Stimulated activated naive B cell treated with anti-CD40 and anti-IgM and Interleukin-4, amounts not matched to agents 10 μg/mL and 1 μg/mL and 100 μg/mL, for 72 hours (primary cell): ENCODE measurements at regions not wholly inside any gene's neighbourhood (a gene's known extent, or its start where the extent isn't known, plus 50 kb on each side); places are given as distances from the start of the nearest gene placed in this dataset.
"Not testable (repeated sequence)": the region's sequence is repeated elsewhere in the genome, so short reads cannot be mapped to it uniquely, and the experiment has no call there.

Experiments
- ATAC-seq, 2 donors: fragments of 150-1000 bp; cut with Tn5 transposase; replicated peaks; 2 replicates each; pipeline ENCODE4 v1.10.0; 2021; ENCODE audit warnings: moderate library complexity in 1 of 2
- DNase-seq: peaks from one replicate; pipeline ENCODE4 v3.0.0; 2021
- H3K27ac Mint-ChIP-seq: one replicate; pipeline ENCODE4 v1.8.0; 2022; ENCODE audit warnings: mild to moderate bottlenecking, mixed read lengths
- H3K27me3 Mint-ChIP-seq, 2 donors: one replicate each; pipeline ENCODE4 v1.8.0; 2022; ENCODE audit warnings: mixed read lengths in 2 of 2
- H3K36me3 Mint-ChIP-seq, 2 donors: one replicate each; pipeline ENCODE4 v1.8.0; 2022; ENCODE audit warnings: mixed read lengths in 2 of 2, mild to moderate bottlenecking in 1 of 2
- H3K4me1 Mint-ChIP-seq, 2 donors: one replicate each; pipeline ENCODE4 v1.8.0; 2022; ENCODE audit warnings: mixed read lengths in 2 of 2, mild to moderate bottlenecking in 1 of 2
- H3K4me3 Mint-ChIP-seq, 2 donors: one replicate each; pipeline ENCODE4 v1.8.0; 2022; ENCODE audit warnings: mild to moderate bottlenecking in 2 of 2, mixed read lengths in 2 of 2, moderate library complexity in 1 of 2
- H3K9me3 Mint-ChIP-seq, 2 donors: one replicate each; pipeline ENCODE4 v1.8.0; 2022; ENCODE audit warnings: mixed read lengths in 2 of 2, mild to moderate bottlenecking in 1 of 2

- no peak for DNase-seq
- H3K27me3 Mint-ChIP-seq: peaks cover 13 to 27% of the 10 kb centered on the region in 2 donors
- peaks cover 0 to 2% of the 10 kb centered on the region in 2 donors for H3K4me1 Mint-ChIP-seq
- ATAC-seq: no peak
- no peaks in the 10 kb centered on the region for H3K36me3 Mint-ChIP-seq
- no peak overlapping the region for H3K27ac Mint-ChIP-seq
- no peak overlapping the region for H3K4me3 Mint-ChIP-seq
- peaks cover 11 to 14% of the 10 kb centered on the region in 2 donors for H3K9me3 Mint-ChIP-seq
These were observed 158.5 kb downstream of the FOXD2 start for GRCh38 chr1:47596328-47596727.

DNA sequence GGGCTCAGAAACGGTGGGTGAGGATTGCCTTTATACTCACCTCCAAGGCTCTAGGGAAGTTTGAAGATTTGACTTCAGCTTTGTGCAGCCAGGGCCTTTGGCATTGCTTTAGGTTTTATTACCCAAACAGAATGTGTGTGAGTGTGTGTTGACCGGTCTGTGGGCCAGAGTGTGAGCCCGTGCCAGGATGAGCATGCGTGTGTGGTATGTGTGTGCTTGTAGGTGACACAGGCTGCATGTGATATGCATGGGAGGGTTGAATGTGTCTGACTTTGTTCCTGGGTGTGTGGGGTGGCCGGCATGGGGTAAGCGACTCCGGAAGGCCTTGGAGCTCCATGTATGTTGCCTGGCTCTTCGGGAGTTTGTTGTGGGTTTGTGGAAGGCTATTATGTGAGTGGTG lies 160.5 kb downstream of the FOXD2 start:
- Mint-ChIP-seq H3K9me3 (peaks cover 19 to 28% of the 10 kb centered on the region in 2 donors), H3K36me3 (no peaks in the 10 kb centered on the region), H3K4me1 (no peaks in the 10 kb centered on the region), H3K27ac (no peak overlapping the region), H3K4me3 (no peak overlapping the region), H3K27me3 (peaks cover 19 to 22% of the 10 kb centered on the region in 2 donors)
- no peak for DNase-seq
- ATAC-seq: no peak

- H3K36me3 Mint-ChIP-seq: peaks cover 0 to 2% of the 10 kb centered on the region in 2 donors
- H3K4me3 Mint-ChIP-seq: no peak overlapping the region
- H3K27me3 Mint-ChIP-seq: peaks cover 9 to 11% of the 10 kb centered on the region in 2 donors
- H3K27ac Mint-ChIP-seq: no peak overlapping the region
- H3K4me1 Mint-ChIP-seq: no peaks in the 10 kb centered on the region
- no peak for ATAC-seq
- no peak for DNase-seq
- H3K9me3 Mint-ChIP-seq: peaks cover 23 to 32% of the 10 kb centered on the region in 2 donors
These were observed 161.9 kb downstream of the FOXD2 start for GRCh38 chr1:47599777-47600176.

GRCh38 chr1:47602491-47602890 lies 164.6 kb downstream of the FOXD2 start:
- H3K4me1 Mint-ChIP-seq: not testable (repeated sequence)

DNA sequence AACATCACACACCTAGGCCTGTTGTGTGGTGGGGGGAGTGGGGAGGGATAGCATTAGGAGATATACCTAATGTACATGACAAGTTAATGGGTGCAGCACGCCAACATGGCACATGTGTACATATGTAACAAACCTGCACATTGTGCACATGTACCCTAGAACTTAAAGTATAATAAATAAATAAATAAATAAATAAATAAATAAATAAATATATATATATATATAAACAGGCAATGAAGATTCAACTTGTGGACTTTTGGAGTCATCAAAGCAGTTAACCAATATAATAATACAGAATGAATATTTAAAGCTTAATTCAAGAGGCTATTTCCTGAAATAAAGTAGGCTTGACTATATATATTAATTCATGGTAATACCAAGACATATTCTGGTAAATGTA lies 167.0 kb downstream of the FOXD2 start:
- not testable (repeated sequence) for H3K4me3 Mint-ChIP-seq, ATAC-seq, H3K27ac Mint-ChIP-seq, H3K4me1 Mint-ChIP-seq, H3K36me3 Mint-ChIP-seq, DNase-seq
- Mint-ChIP-seq H3K9me3 (peaks cover 27 to 38% of the 10 kb centered on the region in 2 donors), H3K27me3 (peaks cover 2 to 16% of the 10 kb centered on the region in 2 donors)

More at GRCh38 chr1:47602491-47602890, 164.6 kb downstream of the FOXD2 start:
- H3K4me3 Mint-ChIP-seq, H3K36me3 Mint-ChIP-seq, ATAC-seq, H3K27ac Mint-ChIP-seq, DNase-seq: not testable (repeated sequence)
- peaks cover 9 to 11% of the 10 kb centered on the region in 2 donors for H3K27me3 Mint-ChIP-seq
- H3K9me3 Mint-ChIP-seq: peaks cover 26 to 39% of the 10 kb centered on the region in 2 donors

DNA sequence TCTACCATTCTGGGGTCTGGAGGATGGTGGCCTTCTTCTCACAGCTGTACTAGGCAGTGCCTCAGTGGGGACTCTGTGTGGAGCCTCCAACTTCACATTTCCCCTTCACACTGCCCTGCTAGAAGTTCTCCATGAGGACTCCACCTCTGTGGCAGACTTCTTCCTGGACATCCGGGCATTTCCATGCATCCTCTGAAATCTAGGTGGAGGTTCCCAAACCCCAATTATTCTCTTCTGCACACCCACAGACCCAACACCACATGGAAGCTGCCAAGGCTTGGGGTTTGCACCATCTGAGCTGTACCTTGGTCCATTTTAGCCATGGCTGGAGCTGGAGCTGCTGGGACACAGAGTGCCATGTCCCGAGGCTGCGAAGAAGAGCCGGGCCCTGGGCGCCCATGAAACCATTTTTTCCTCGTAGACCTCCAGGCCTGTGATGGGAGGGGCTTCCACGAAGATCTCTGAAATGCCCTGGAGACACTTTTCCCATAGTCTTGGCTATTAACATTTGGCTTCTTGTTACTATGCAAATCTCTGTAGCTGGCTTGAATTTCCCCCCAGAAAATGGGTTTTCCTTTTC lies 170.5 kb downstream of the FOXD2 start:
- no peak overlapping the region for H3K27ac Mint-ChIP-seq
- peaks cover 2 to 4% of the 10 kb centered on the region in 2 donors for H3K36me3 Mint-ChIP-seq
- H3K27me3 Mint-ChIP-seq: peaks cover 5 to 9% of the 10 kb centered on the region in 2 donors
- peaks cover 0 to 2% of the 10 kb centered on the region in 2 donors for H3K4me1 Mint-ChIP-seq
- peaks cover 18 to 19% of the 10 kb centered on the region in 2 donors for H3K9me3 Mint-ChIP-seq
- ATAC-seq (no peak), DNase-seq (no peak)
- H3K4me3 Mint-ChIP-seq: no peak overlapping the region

- H3K4me1 Mint-ChIP-seq: peaks cover 0 to 3% of the 10 kb centered on the region in 2 donors
- peaks cover 9 to 11% of the 10 kb centered on the region in 2 donors for H3K9me3 Mint-ChIP-seq
- peaks cover 11 to 18% of the 10 kb centered on the region in 2 donors for H3K27me3 Mint-ChIP-seq
- no peak for ATAC-seq
- H3K27ac Mint-ChIP-seq: no peak overlapping the region
- H3K4me3 Mint-ChIP-seq: no peak overlapping the region
- no peak for DNase-seq
- peaks cover 0 to 4% of the 10 kb centered on the region in 2 donors for H3K36me3 Mint-ChIP-seq
These were observed 174.1 kb downstream of the FOXD2 start for GRCh38 chr1:47611992-47612391.

GRCh38 chr1:47612819-47613218 lies 175.0 kb downstream of the FOXD2 start:
- peaks cover 0 to 3% of the 10 kb centered on the region in 2 donors for H3K4me1 Mint-ChIP-seq
- H3K27me3 Mint-ChIP-seq: peaks cover 16 to 18% of the 10 kb centered on the region in 2 donors
- peaks cover 0 to 4% of the 10 kb centered on the region in 2 donors for H3K36me3 Mint-ChIP-seq
- H3K4me3 Mint-ChIP-seq: no peak overlapping the region
- DNase-seq (no peak), ATAC-seq (no peak)
- H3K9me3 Mint-ChIP-seq: peaks cover 5 to 9% of the 10 kb centered on the region in 2 donors
- no peak overlapping the region for H3K27ac Mint-ChIP-seq

DNA sequence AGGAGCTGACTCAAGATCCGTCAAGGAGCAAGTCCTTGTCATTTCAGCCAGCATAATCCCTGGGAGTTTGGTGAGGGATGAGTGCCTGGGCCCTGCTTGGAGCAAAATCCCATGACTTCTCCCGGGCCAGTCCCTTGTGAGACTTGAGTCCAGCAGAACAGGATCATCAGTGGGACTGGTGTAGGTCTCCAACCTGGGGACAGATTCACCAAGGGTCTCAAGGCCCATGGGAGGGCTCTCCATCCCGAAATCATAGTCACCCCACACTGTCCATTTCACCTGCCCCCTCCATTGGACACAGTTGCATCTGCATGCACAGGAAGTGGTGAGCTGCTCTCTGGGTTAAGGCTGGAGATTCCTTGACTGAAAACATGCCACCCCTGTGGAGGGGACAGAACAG lies 178.2 kb downstream of the FOXD2 start:
- ATAC-seq (no peak), DNase-seq (no peak)
- no peak overlapping the region for H3K27ac Mint-ChIP-seq
- peaks cover 0 to 1% of the 10 kb centered on the region in 2 donors for H3K4me1 Mint-ChIP-seq
- H3K4me3 Mint-ChIP-seq: no peak overlapping the region
- H3K36me3 Mint-ChIP-seq: no peaks in the 10 kb centered on the region
- H3K9me3 Mint-ChIP-seq: no peaks in the 10 kb centered on the region
- H3K27me3 Mint-ChIP-seq: peaks cover 8 to 11% of the 10 kb centered on the region in 2 donors

DNA sequence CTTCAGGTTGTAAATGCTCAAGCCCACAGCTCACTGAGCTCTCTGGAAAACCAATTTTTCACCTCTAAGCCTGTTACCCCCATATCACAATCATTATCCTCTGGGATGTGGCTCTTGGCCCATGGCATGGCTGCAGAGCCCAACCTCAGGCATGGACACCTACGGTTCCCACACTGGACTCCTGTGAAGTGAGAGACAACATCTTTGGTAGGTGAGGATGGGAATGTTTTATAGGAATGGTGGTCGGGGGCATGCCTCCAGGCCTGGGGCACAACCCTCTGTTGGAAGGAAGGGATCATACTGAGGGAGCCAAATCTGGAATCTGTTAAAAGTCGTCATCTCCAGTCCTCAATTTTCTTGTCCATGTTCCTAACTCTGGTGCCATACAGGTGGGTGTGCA lies 179.1 kb downstream of the FOXD2 start:
- peaks cover 8 to 11% of the 10 kb centered on the region in 2 donors for H3K27me3 Mint-ChIP-seq
- no peak overlapping the region for H3K4me3 Mint-ChIP-seq
- no peaks in the 10 kb centered on the region for H3K36me3 Mint-ChIP-seq
- ATAC-seq (no peak), DNase-seq (no peak)
- H3K4me1 Mint-ChIP-seq: peaks cover 0 to 1% of the 10 kb centered on the region in 2 donors
- H3K9me3 Mint-ChIP-seq: no peaks in the 10 kb centered on the region
- no peak overlapping the region for H3K27ac Mint-ChIP-seq

DNA sequence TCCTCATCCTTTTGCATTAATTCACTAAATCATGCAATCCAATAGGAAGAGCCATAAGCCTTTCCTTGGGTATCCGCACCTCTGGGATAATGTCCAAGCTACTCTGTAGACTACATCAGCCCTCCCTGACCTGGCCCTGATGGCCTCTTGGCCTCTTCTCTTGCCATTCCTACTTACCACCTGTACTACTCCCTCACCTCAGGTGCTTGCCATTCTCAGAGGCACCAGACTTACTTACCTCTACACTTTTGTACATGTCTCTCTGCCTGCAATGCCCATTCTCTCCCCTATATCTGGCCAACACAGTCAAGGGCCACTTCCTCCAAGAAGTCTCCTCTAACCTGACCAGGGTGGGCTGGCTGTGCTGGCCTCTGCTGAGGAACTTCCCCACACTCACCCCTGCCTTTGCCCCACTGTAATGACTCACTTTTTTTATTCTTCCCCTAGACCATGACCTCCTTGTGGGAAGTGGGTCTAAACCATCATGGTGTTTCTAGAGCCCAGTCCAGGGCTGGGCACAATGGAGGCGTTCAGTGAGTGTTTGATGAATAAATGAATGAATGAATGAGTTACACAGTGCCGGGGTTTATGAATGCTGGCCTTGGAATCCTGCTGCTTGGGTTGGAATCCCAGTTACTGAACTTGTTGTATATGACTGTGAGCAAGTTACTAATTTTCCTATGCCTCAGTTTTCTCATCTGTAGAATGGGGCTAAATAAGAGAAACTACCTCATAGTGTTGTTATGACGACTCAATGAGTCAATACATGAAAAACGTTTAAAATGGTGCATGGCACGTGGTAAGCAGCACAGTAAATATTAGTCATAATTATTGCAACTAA lies 179.8 kb downstream of the FOXD2 start:
- no peak overlapping the region for H3K27ac Mint-ChIP-seq
- no peak for ATAC-seq
- no peak for DNase-seq

GRCh38 chr1:47618222-47618720 lies 180.4 kb downstream of the FOXD2 start:
- Mint-ChIP-seq H3K9me3 (no peaks in the 10 kb centered on the region), H3K27ac (no peak overlapping the region), H3K4me1 (peaks cover 0 to 1% of the 10 kb centered on the region in 2 donors), H3K4me3 (no peak overlapping the region), H3K27me3 (peaks cover 8 to 16% of the 10 kb centered on the region in 2 donors), H3K36me3 (no peaks in the 10 kb centered on the region)
- DNase-seq (no peak), ATAC-seq (no peak)

More for the DNA sequence above, 179.8 kb downstream of the FOXD2 start:
- H3K9me3 Mint-ChIP-seq: no peaks in the 10 kb centered on the region
- no peak overlapping the region for H3K4me3 Mint-ChIP-seq
- H3K36me3 Mint-ChIP-seq: no peaks in the 10 kb centered on the region
- H3K4me1 Mint-ChIP-seq: peaks cover 0 to 1% of the 10 kb centered on the region in 2 donors
- H3K27me3 Mint-ChIP-seq: peaks cover 8 to 11% of the 10 kb centered on the region in 2 donors

DNA sequence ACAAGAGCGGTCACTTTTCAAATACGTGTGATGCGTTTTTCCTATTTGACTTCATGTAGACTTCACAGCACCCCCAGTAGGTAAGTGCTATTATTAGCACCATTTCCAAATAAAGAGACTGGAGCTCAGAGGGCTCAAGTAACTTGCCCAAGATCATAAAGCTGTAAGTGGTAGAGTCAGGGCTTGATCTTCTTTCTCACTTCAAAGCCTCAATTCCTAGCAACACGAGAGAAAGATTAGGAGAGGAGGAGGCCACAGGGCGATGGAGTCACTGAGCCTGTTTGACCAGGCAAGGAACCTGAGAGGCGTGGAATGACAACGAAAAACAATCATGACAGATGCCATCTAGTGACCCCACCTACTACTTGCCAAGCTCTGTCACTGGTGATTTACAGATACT lies 181.0 kb downstream of the FOXD2 start:
- Mint-ChIP-seq H3K4me1 (peaks cover 0 to 1% of the 10 kb centered on the region in 2 donors), H3K4me3 (no peak overlapping the region), H3K9me3 (no peaks in the 10 kb centered on the region), H3K27me3 (peaks cover 8 to 17% of the 10 kb centered on the region in 2 donors), H3K27ac (no peak overlapping the region), H3K36me3 (no peaks in the 10 kb centered on the region)
- DNase-seq (no peak), ATAC-seq (no peak)

- Mint-ChIP-seq H3K4me1 (no peaks in the 10 kb centered on the region), H3K36me3 (no peaks in the 10 kb centered on the region), H3K9me3 (peaks cover 0 to 1% of the 10 kb centered on the region in 2 donors), H3K27me3 (peaks cover 5 to 11% of the 10 kb centered on the region in 2 donors), H3K27ac (no peak overlapping the region), H3K4me3 (no peak overlapping the region)
- DNase-seq (no peak), ATAC-seq (no peak)
These were observed 183.6 kb downstream of the FOXD2 start for GRCh38 chr1:47621483-47621882.
